SK-N-SH treated with all-trans-retinoic acid at 6 μM for 48 hours (cell line): ENCODE measurements at regions not wholly inside any gene's neighbourhood (a gene's known extent, or its start where the extent isn't known, plus 50 kb on each side); places are given as distances from the start of the nearest gene placed in this dataset.

Experiments used
- ATAC-seq: fragments of 200-7000 bp; cut with Tn5 transposase; 3 replicates; pipeline ENCODE4 v1.9.1; 2020; ENCODE audit warnings: mild to moderate bottlenecking, moderate library complexity
- ARNTL ChIP-seq: fragments of 450-650 bp; formaldehyde crosslinking; IDR thresholded peaks from 2 replicates; pipeline ENCODE4 v1.5.0; 2020; ENCODE audit warnings: low read depth, mild to moderate bottlenecking, moderate library complexity, borderline replicate concordance
- BACH2 ChIP-seq: fragments of 250-450 bp; sonication (Bioruptor Pico); IDR thresholded peaks from 2 replicates; pipeline ENCODE4 v1.9.0; 2021; ENCODE audit warnings: mild to moderate bottlenecking, borderline replicate concordance
- CREB5 ChIP-seq: fragments of 250-450 bp; sonication (Bioruptor Pico); IDR thresholded peaks from 2 replicates; pipeline ENCODE4 v1.5.1; 2020; ENCODE audit warnings: low read depth, mild to moderate bottlenecking, moderate library complexity
- CSDC2 ChIP-seq: fragments of 250-450 bp; sonication (Bioruptor Pico); IDR thresholded peaks from 2 replicates; pipeline ENCODE4 v1.5.0; 2020; ENCODE audit warnings: mild to moderate bottlenecking, moderate library complexity
- ESRRG ChIP-seq: fragments of 250-450 bp; sonication (Bioruptor Pico); IDR thresholded peaks from 2 replicates; pipeline ENCODE4 v1.6.1; 2021; ENCODE audit warnings: mild to moderate bottlenecking
- GLIS3 ChIP-seq: fragments of 250-450 bp; sonication (Bioruptor Pico); IDR thresholded peaks from 2 replicates; pipeline ENCODE4 v1.5.0; 2020; ENCODE audit warnings: mild to moderate bottlenecking, moderate library complexity
- ISL1 ChIP-seq: fragments of 250-450 bp; sonication (Bioruptor Pico); IDR thresholded peaks from 2 replicates; pipeline ENCODE4 v2.1.2; 2022; ENCODE audit warnings: mild to moderate bottlenecking, moderate library complexity
- OSR1 ChIP-seq: fragments of 250-450 bp; sonication (Bioruptor Pico); IDR thresholded peaks from 2 replicates; pipeline ENCODE4 v1.8.0; 2022; ENCODE audit warnings: moderate library complexity, mild to moderate bottlenecking, inconsistent platforms
- PATZ1 ChIP-seq: fragments of 250-450 bp; sonication (Bioruptor Pico); IDR thresholded peaks from 2 replicates; pipeline ENCODE4 v1.8.0; 2020; ENCODE audit warnings: mild to moderate bottlenecking, moderate library complexity, borderline replicate concordance
- POU6F1 ChIP-seq: fragments of 250-450 bp; sonication (Bioruptor Pico); IDR thresholded peaks from 2 replicates; pipeline ENCODE4 v1.8.0; 2021; ENCODE audit warnings: low read depth, mild to moderate bottlenecking, moderate library complexity, borderline replicate concordance
- RARB ChIP-seq: fragments of 250-450 bp; sonication (Bioruptor Pico); IDR thresholded peaks from 2 replicates; pipeline ENCODE4 v1.8.0; 2021; ENCODE audit warnings: mild to moderate bottlenecking, moderate library complexity
- SNAI2 ChIP-seq: fragments of 250-450 bp; sonication (Bioruptor Pico); IDR thresholded peaks from 2 replicates; pipeline ENCODE4 v1.5.0; 2020; ENCODE audit warnings: mild to moderate bottlenecking, moderate library complexity
- TOX ChIP-seq: fragments of 250-450 bp; sonication (Bioruptor Pico); IDR thresholded peaks from 2 replicates; pipeline ENCODE4 v1.8.0; 2021; ENCODE audit warnings: mild to moderate bottlenecking, moderate library complexity, borderline replicate concordance
- ZC3H10 ChIP-seq: fragments of 250-450 bp; sonication (Bioruptor Pico); IDR thresholded peaks from 2 replicates; pipeline ENCODE4 v1.5.1; 2021; ENCODE audit warnings: mild to moderate bottlenecking, moderate library complexity
- ZFP3 ChIP-seq: fragments of 250-450 bp; sonication (Bioruptor Pico); IDR thresholded peaks from 2 replicates; pipeline ENCODE4 v1.5.0; 2020; ENCODE audit warnings: mild to moderate bottlenecking, moderate library complexity
- ZFP30 ChIP-seq: fragments of 450-650 bp; formaldehyde crosslinking; IDR thresholded peaks from 2 replicates; pipeline ENCODE4 v1.5.0; 2022; ENCODE audit warnings: mild to moderate bottlenecking, moderate library complexity
- ZNF565 ChIP-seq: fragments of 450-650 bp; formaldehyde crosslinking; conservative IDR thresholded peaks from 2 replicates; pipeline ENCODE4 v1.5.0; 2020; ENCODE audit warnings: low read depth, mild to moderate bottlenecking, moderate library complexity
- ZNF70 ChIP-seq: fragments of 450-650 bp; formaldehyde crosslinking; IDR thresholded peaks from 2 replicates; pipeline ENCODE4 v1.5.0; 2020; ENCODE audit warnings: mild to moderate bottlenecking, moderate library complexity
- ZNF8 ChIP-seq: fragments of 450-650 bp; formaldehyde crosslinking; IDR thresholded peaks from 2 replicates; pipeline ENCODE4 v1.5.0; 2020; ENCODE audit warnings: mild to moderate bottlenecking, moderate library complexity
- TF ChIP-seq, protein P1 (sequence below): fragments of 250-450 bp; sonication (Bioruptor Pico); IDR thresholded peaks from 2 replicates; pipeline ENCODE4 v1.5.1; 2021; ENCODE audit warnings: mild to moderate bottlenecking, moderate library complexity

DNA sequence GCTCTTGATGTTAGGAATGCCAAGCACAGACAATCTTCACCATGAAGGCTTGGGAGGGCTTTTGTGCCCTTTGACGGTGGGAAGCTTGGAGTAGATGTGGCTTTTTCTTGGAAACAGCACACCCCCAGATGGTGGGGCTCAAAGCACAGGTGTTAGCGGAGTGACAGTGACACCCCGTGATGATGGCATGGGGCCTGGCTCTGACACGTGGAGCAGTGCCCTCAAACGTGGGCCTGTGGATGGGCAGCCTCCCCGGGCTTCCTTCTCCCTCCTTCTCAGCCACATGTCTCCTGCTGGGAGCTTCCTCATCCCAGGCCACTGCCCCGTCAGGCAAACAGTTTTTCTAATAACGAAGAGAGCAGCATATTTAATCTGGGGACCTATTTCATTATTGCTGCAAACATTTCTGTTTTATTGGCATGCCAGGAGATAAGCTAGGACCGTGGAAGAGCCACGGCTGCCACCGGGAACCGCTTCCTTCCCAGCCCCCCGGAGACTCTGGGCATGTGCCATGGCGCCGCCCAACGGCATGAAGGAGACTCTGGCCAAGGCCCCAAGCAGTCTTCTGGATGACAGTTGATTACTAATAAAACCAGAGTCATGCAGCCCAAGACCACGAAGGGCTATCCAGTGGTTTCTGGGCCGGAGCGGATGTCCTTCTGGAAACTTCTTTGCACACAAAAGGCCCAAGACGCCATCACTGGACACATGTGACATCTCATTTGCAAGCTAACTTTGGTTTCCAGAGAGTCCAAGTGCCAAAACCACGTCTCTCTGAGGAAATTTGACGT, 280.3 kb upstream of the FOXF1 start (continued):
- TF ChIP-seq PATZ1 = no peak
- TF ChIP-seq ISL1 (CRISPR knock-in tag) = no peak
- TF ChIP-seq TOX = no peak
- no peak for TF ChIP-seq ZFP3 (CRISPR knock-in tag)

DNA sequence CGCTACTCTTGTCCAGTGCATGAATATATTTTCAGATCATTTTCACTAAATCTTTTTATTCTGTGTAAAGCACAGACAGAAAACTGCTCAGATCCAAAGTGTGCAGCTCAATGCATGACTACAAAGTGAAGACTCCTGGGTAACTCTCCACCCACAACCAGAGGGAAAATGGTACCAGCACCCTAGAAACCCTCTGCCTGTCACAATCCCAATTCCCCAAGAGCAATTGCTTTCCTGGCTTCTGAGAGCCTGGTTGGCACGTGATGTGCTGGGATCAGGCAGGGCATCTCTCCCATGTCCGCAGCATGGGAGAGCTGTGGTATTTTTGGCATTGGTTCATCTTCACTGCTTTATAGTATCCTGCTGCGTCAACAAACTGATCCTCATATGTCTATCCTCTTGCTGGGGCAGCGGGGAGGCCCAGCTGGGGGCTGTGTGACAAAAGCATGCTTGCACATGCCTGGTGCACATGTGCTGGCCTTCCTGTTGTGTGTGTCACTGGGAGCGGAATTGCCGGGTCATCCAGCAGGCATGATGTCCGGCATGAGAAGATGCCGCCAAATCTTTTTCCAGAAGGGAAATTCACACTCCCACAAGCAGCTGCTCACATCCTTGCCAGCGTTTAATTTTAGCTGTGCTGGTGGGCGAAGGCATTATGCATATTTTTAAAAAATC, 278.9 kb upstream of the FOXF1 start:
- no peak for TF ChIP-seq ZNF8 (CRISPR knock-in tag)
- no peak for TF ChIP-seq SNAI2
- TF ChIP-seq ZFP3 (CRISPR knock-in tag) = no peak
- no peak for TF ChIP-seq CSDC2 (CRISPR knock-in tag)
- TF ChIP-seq BACH2 = no peak
- TF ChIP-seq CREB5 = no peak
- no peak for TF ChIP-seq ZC3H10 (CRISPR knock-in tag)
- TF ChIP-seq PATZ1 = no peak
- TF ChIP-seq ZNF70 (CRISPR knock-in tag) = no peak
- TF ChIP-seq TOX = no peak
- TF ChIP-seq POU6F1 (CRISPR knock-in tag) = no peak
- no peak for TF ChIP-seq OSR1 (CRISPR knock-in tag)
- TF ChIP-seq RARB = no peak
- TF ChIP-seq, all 23 proteins: peak for 0
- no peak for ATAC-seq

DNA sequence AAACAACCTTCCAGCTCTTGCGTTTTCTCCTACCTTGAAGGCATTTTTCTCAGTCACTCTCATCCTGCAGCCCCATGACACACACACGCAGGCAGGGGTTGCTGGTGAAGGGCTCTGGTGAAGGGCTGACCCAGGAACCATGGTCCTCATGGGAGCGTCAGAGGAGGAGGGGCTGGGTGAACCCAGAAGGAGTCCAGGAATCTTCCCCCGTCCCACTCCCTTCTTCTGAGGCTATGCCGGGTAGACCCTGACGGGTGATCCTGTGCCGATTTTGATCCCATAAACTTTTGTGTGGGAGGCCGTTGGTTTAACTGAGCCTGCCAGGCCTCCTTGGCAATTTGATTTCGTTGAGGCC, 278.4 kb upstream of the FOXF1 start:
- TF ChIP-seq OSR1 (CRISPR knock-in tag) (no peak), ISL1 (CRISPR knock-in tag) (no peak), ZFP3 (CRISPR knock-in tag) (no peak), ZNF8 (CRISPR knock-in tag) (no peak), ZFP30 (CRISPR knock-in tag) (no peak), ZC3H10 (CRISPR knock-in tag) (no peak), ARNTL (CRISPR knock-in tag) (no peak), POU6F1 (CRISPR knock-in tag) (no peak), ZNF70 (CRISPR knock-in tag) (no peak), GLIS3 (CRISPR knock-in tag) (no peak), ESRRG (CRISPR knock-in tag) (no peak), ZNF565 (CRISPR knock-in tag) (no peak), BACH2 (no peak), CREB5 (no peak)
- TF ChIP-seq, protein P1, sequence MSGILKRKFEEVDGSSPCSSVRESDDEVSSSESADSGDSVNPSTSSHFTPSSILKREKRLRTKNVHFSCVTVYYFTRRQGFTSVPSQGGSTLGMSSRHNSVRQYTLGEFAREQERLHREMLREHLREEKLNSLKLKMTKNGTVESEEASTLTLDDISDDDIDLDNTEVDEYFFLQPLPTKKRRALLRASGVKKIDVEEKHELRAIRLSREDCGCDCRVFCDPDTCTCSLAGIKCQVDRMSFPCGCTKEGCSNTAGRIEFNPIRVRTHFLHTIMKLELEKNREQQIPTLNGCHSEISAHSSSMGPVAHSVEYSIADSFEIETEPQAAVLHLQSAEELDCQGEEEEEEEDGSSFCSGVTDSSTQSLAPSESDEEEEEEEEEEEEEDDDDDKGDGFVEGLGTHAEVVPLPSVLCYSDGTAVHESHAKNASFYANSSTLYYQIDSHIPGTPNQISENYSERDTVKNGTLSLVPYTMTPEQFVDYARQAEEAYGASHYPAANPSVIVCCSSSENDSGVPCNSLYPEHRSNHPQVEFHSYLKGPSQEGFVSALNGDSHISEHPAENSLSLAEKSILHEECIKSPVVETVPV (CRISPR knock-in tag) = no peak
- ATAC-seq = no peak
